OCI-LY7 (cell line): ENCODE measurements at regions not wholly inside any gene's neighbourhood (a gene's known extent, or its start where the extent isn't known, plus 50 kb on each side); places are given as distances from the start of the nearest gene placed in this dataset.

Source experiments
- EZH2phosphoT487 ChIP-seq: fragments of 200-600 bp; sonication (generic); IDR thresholded peaks from 2 replicates; pipeline ENCODE4 v1.6.1; 2018; ENCODE audit warnings: low read depth, borderline replicate concordance, mild to moderate bottlenecking, mixed run types, antibody characterized with exemption, low read length, moderate library complexity, mixed read lengths
- TF ChIP-seq, protein P1 (sequence below): fragments of 200-600 bp; sonication (generic); conservative IDR thresholded peaks from 2 replicates; pipeline ENCODE4 v1.5.1; 2014; ENCODE audit warnings: mild to moderate bottlenecking, antibody characterized with exemption, low read length, moderate library complexity, mixed read lengths

- TF ChIP-seq, protein P1, sequence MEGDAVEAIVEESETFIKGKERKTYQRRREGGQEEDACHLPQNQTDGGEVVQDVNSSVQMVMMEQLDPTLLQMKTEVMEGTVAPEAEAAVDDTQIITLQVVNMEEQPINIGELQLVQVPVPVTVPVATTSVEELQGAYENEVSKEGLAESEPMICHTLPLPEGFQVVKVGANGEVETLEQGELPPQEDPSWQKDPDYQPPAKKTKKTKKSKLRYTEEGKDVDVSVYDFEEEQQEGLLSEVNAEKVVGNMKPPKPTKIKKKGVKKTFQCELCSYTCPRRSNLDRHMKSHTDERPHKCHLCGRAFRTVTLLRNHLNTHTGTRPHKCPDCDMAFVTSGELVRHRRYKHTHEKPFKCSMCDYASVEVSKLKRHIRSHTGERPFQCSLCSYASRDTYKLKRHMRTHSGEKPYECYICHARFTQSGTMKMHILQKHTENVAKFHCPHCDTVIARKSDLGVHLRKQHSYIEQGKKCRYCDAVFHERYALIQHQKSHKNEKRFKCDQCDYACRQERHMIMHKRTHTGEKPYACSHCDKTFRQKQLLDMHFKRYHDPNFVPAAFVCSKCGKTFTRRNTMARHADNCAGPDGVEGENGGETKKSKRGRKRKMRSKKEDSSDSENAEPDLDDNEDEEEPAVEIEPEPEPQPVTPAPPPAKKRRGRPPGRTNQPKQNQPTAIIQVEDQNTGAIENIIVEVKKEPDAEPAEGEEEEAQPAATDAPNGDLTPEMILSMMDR: no peak
- no peak for TF ChIP-seq EZH2phosphoT487
Measured at GRCh38 chr7:97639036-97639435, 92.8 kb upstream of the TAC1 start.
